BE2C (cell line): ENCODE measurements at regions not wholly inside any gene's neighbourhood (a gene's known extent, or its start where the extent isn't known, plus 50 kb on each side); places are given as distances from the start of the nearest gene placed in this dataset.

Experiments used
- DNase-seq: peaks from one replicate; pipeline ENCODE4 v3.0.0-alpha.2; 2020
- H3K27me3 ChIP-seq: fragments of 250-450 bp; sonication (Bioruptor Pico); 2 replicates; pipeline ENCODE4 v1.5.1; 2020; ENCODE audit warnings: mild to moderate bottlenecking
- H3K36me3 ChIP-seq: fragments of 250-450 bp; sonication (Bioruptor Pico); 2 replicates; pipeline ENCODE4 v1.5.1; 2020; ENCODE audit warnings: mild to moderate bottlenecking
- H3K4me1 ChIP-seq: fragments of 250-450 bp; sonication (Bioruptor Pico); 2 replicates; pipeline ENCODE4 v1.5.1; 2020
- H3K4me3 ChIP-seq: 2 replicates; pipeline ENCODE4 v1.5.1; 2011; ENCODE audit warnings: low read depth, low read length
- H3K9me3 ChIP-seq: fragments of 250-450 bp; sonication (Bioruptor Pico); 2 replicates; pipeline ENCODE4 v1.5.1; 2020
- CTCF ChIP-seq: IDR thresholded peaks from 2 replicates; pipeline ENCODE4 v1.5.1; 2012; ENCODE audit warnings: mild to moderate bottlenecking, low read depth, low read length

GRCh38 chr17:70296456-70296855 lies 127.1 kb downstream of the KCNJ2 start:
- Histone ChIP-seq H3K4me1 (no peaks in the 10 kb centered on the region; the same call in 1 of the 2 replicates), H3K36me3 (no peaks in the 10 kb centered on the region), H3K27me3 (no peaks in the 10 kb centered on the region), H3K4me3 (no peak overlapping the region), H3K9me3 (no peaks in the 10 kb centered on the region)
- DNase-seq: no peak
- no peak for TF ChIP-seq CTCF

- Histone ChIP-seq H3K27me3 (no peaks in the 10 kb centered on the region), H3K4me1 (no peaks in the 10 kb centered on the region; the same call in 1 of the 2 replicates), H3K4me3 (no peak overlapping the region), H3K9me3 (no peaks in the 10 kb centered on the region), H3K36me3 (no peaks in the 10 kb centered on the region)
- no peak for DNase-seq
- TF ChIP-seq CTCF: no peak
These were observed 128.1 kb downstream of the KCNJ2 start for GRCh38 chr17:70297397-70297796.

- Histone ChIP-seq H3K4me1 (no peaks in the 10 kb centered on the region), H3K36me3 (no peaks in the 10 kb centered on the region), H3K9me3 (no peaks in the 10 kb centered on the region), H3K4me3 (no peak overlapping the region), H3K27me3 (no peaks in the 10 kb centered on the region)
- no peak for DNase-seq
- no peak for TF ChIP-seq CTCF
These were observed 129.7 kb downstream of the KCNJ2 start for GRCh38 chr17:70298929-70299531.

GRCh38 chr17:70307430-70308225 lies 138.3 kb downstream of the KCNJ2 start:
- no peak overlapping the region for H3K4me3 ChIP-seq
- TF ChIP-seq CTCF: no peak
- H3K27me3 ChIP-seq: no peaks in the 10 kb centered on the region
- no peaks in the 10 kb centered on the region for H3K4me1 ChIP-seq
- DNase-seq: no peak
- no peaks in the 10 kb centered on the region for H3K9me3 ChIP-seq
- H3K36me3 ChIP-seq: no peaks in the 10 kb centered on the region

GRCh38 chr17:70308618-70309017 lies 139.3 kb downstream of the KCNJ2 start:
- Histone ChIP-seq H3K27me3 (no peaks in the 10 kb centered on the region), H3K36me3 (no peaks in the 10 kb centered on the region), H3K9me3 (no peaks in the 10 kb centered on the region), H3K4me3 (no peak overlapping the region), H3K4me1 (no peaks in the 10 kb centered on the region; the same call in 1 of the 2 replicates)
- no peak for DNase-seq
- TF ChIP-seq CTCF: no peak

- Histone ChIP-seq H3K27me3 (no peaks in the 10 kb centered on the region), H3K4me1 (no peaks in the 10 kb centered on the region; the same call in 1 of the 2 replicates), H3K36me3 (no peaks in the 10 kb centered on the region), H3K4me3 (no peak overlapping the region), H3K9me3 (no peaks in the 10 kb centered on the region)
- no peak for DNase-seq
- TF ChIP-seq CTCF: no peak
These were observed 140.9 kb downstream of the KCNJ2 start for GRCh38 chr17:70310221-70310672.
